ENCODE measurements at regions not wholly inside any gene's neighbourhood (a gene's known extent, or its start where the extent isn't known, plus 50 kb on each side); places are given as distances from the start of the nearest gene placed in this dataset.

DNA sequence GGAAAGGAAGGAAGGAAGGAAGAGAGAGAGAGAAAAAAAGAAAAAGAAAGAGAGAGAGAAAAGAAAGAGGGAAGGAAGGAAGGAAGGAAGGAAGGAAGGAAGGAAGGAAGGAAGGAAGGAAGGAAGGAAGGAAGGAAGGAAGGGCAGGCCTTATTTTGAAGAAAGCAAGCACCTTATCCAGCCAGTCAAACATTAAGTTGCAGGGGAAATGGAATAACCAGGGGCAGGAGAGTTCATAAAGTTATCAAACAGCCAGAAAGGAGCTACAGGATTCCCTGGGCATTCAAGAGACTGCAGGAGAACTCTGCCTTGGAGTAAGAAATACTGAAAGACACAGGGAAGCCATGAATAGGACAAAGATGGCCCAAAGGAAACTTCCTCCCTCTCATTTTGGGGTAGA lies 672.0 kb upstream of the INTU start:
- Histone ChIP-seq H3K4me3 (no peak overlapping the region), H4K20me1 (ENCODE audit: control insufficient read depth, insufficient read depth) (no peaks in the 10 kb centered on the region), H3K4me1 (ENCODE audit: control insufficient read depth, insufficient read depth, low read length) (no peaks in the 10 kb centered on the region), H3K9me3 (replicated peaks; ENCODE audit: control insufficient read depth, insufficient read depth, low read length) (no peaks in the 10 kb centered on the region), H3K36me3 (ENCODE audit: control insufficient read depth in 2 of 2, insufficient read depth in 2 of 2, low read length in 1 of 2) (no peaks in the 10 kb centered on the region), H2AFZ (ENCODE audit: control insufficient read depth, low read depth, low read length) (no peak overlapping the region), H3K27ac (ENCODE audit: control insufficient read depth, insufficient read depth) (no peak overlapping the region), H3K4me2 (ENCODE audit: control insufficient read depth, insufficient read depth) (no peak overlapping the region), H3K9ac (ENCODE audit: control insufficient read depth, insufficient read depth, low read length) (no peak overlapping the region), H3K27me3 (replicated peaks in 1 of 2; ENCODE audit: control insufficient read depth in 2 of 2, insufficient read depth in 2 of 2, low read length in 1 of 2) (no peaks in the 10 kb centered on the region), H3K79me2 (ENCODE audit: control insufficient read depth, insufficient read depth, low read length) (no peaks in the 10 kb centered on the region)
- RAD21 ChIA-PET (ENCODE audit: unreplicated experiment): no interaction called here
- in situ Hi-C loops (cut with MboI) (no loop called here), intact Hi-C loops (cut with micrococcal nuclease; ENCODE audit: unreplicated experiment) (no loop called here)
- POLR2A ChIA-PET: no interaction called here
- BruUV-seq (replicated peaks): no TSS peak
- FAIRE-seq (no peak), ATAC-seq (no peak), DNase-seq (ENCODE audit: low read depth, low spot score) (no peak)
- SMC1A ChIA-PET (ENCODE audit: uncharacterized antibody, unreplicated experiment): interaction anchor here (1.0 kb wide), 1 partner anchor 17 kb away, joined by 3 read pairs; no protein-coding TSS in a partner anchor
- CTCF ChIA-PET: no interaction called here
- TF ChIP-seq, protein P1, sequence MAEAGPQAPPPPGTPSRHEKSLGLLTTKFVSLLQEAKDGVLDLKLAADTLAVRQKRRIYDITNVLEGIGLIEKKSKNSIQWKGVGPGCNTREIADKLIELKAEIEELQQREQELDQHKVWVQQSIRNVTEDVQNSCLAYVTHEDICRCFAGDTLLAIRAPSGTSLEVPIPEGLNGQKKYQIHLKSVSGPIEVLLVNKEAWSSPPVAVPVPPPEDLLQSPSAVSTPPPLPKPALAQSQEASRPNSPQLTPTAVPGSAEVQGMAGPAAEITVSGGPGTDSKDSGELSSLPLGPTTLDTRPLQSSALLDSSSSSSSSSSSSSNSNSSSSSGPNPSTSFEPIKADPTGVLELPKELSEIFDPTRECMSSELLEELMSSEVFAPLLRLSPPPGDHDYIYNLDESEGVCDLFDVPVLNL (IDR thresholded peaks at IDR 0.05; ENCODE audit: low read depth, low read length): no peak
- TF ChIP-seq TBL1XR1 (IDR thresholded peaks at IDR 0.05; ENCODE audit: low read depth, low read length) (no peak), CHD4 (IDR thresholded peaks at IDR 0.05) (no peak), GATAD2B (conservative IDR thresholded peaks at IDR 0.05; ENCODE audit: low read depth) (no peak), SMC3 (IDR thresholded peaks at IDR 0.05; ENCODE audit: borderline replicate concordance, low read length) (no peak), PML (IDR thresholded peaks at IDR 0.05; ENCODE audit: low read length) (no peak), SUZ12 (IDR thresholded peaks at IDR 0.05; ENCODE audit: unreplicated experiment) (no peak), SRF (IDR thresholded peaks at IDR 0.05; ENCODE audit: low read depth in 2 of 2, low read length in 2 of 2) (no peak), EP300 (IDR thresholded peaks at IDR 0.05; ENCODE audit: borderline replicate concordance in 1 of 2, control insufficient read depth in 1 of 2, low read depth in 2 of 2, low read length in 2 of 2) (no peak), NRF1 (conservative IDR thresholded peaks at IDR 0.05; ENCODE audit: low read depth, low read length) (no peak), RCOR1 (conservative IDR thresholded peaks at IDR 0.05; ENCODE audit: low read depth, low read length) (no peak), ZNF207 (IDR thresholded peaks at IDR 0.05; ENCODE audit: borderline replicate concordance) (no peak)
- TF ChIP-seq, protein P2, sequence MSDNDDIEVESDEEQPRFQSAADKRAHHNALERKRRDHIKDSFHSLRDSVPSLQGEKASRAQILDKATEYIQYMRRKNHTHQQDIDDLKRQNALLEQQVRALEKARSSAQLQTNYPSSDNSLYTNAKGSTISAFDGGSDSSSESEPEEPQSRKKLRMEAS (IDR thresholded peaks at IDR 0.05; ENCODE audit: low read depth, low read length): no peak
- TF ChIP-seq, protein P3, sequence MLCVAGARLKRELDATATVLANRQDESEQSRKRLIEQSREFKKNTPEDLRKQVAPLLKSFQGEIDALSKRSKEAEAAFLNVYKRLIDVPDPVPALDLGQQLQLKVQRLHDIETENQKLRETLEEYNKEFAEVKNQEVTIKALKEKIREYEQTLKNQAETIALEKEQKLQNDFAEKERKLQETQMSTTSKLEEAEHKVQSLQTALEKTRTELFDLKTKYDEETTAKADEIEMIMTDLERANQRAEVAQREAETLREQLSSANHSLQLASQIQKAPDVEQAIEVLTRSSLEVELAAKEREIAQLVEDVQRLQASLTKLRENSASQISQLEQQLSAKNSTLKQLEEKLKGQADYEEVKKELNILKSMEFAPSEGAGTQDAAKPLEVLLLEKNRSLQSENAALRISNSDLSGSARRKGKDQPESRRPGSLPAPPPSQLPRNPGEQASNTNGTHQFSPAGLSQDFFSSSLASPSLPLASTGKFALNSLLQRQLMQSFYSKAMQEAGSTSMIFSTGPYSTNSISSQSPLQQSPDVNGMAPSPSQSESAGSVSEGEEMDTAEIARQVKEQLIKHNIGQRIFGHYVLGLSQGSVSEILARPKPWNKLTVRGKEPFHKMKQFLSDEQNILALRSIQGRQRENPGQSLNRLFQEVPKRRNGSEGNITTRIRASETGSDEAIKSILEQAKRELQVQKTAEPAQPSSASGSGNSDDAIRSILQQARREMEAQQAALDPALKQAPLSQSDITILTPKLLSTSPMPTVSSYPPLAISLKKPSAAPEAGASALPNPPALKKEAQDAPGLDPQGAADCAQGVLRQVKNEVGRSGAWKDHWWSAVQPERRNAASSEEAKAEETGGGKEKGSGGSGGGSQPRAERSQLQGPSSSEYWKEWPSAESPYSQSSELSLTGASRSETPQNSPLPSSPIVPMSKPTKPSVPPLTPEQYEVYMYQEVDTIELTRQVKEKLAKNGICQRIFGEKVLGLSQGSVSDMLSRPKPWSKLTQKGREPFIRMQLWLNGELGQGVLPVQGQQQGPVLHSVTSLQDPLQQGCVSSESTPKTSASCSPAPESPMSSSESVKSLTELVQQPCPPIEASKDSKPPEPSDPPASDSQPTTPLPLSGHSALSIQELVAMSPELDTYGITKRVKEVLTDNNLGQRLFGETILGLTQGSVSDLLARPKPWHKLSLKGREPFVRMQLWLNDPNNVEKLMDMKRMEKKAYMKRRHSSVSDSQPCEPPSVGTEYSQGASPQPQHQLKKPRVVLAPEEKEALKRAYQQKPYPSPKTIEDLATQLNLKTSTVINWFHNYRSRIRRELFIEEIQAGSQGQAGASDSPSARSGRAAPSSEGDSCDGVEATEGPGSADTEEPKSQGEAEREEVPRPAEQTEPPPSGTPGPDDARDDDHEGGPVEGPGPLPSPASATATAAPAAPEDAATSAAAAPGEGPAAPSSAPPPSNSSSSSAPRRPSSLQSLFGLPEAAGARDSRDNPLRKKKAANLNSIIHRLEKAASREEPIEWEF (IDR thresholded peaks at IDR 0.05; ENCODE audit: insufficient replicate concordance, low read depth, low read length): no peak
- TF ChIP-seq, protein P4, sequence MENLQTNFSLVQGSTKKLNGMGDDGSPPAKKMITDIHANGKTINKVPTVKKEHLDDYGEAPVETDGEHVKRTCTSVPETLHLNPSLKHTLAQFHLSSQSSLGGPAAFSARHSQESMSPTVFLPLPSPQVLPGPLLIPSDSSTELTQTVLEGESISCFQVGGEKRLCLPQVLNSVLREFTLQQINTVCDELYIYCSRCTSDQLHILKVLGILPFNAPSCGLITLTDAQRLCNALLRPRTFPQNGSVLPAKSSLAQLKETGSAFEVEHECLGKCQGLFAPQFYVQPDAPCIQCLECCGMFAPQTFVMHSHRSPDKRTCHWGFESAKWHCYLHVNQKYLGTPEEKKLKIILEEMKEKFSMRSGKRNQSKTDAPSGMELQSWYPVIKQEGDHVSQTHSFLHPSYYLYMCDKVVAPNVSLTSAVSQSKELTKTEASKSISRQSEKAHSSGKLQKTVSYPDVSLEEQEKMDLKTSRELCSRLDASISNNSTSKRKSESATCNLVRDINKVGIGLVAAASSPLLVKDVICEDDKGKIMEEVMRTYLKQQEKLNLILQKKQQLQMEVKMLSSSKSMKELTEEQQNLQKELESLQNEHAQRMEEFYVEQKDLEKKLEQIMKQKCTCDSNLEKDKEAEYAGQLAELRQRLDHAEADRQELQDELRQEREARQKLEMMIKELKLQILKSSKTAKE (IDR thresholded peaks at IDR 0.05; ENCODE audit: low read depth, poor library complexity, severe bottlenecking): no peak
- TF ChIP-seq, protein P5, sequence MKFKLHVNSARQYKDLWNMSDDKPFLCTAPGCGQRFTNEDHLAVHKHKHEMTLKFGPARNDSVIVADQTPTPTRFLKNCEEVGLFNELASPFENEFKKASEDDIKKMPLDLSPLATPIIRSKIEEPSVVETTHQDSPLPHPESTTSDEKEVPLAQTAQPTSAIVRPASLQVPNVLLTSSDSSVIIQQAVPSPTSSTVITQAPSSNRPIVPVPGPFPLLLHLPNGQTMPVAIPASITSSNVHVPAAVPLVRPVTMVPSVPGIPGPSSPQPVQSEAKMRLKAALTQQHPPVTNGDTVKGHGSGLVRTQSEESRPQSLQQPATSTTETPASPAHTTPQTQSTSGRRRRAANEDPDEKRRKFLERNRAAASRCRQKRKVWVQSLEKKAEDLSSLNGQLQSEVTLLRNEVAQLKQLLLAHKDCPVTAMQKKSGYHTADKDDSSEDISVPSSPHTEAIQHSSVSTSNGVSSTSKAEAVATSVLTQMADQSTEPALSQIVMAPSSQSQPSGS (IDR thresholded peaks at IDR 0.05; ENCODE audit: low read length): no peak
